GM12878 (cell line): ENCODE measurements at regions not wholly inside any gene's neighbourhood (a gene's known extent, or its start where the extent isn't known, plus 50 kb on each side); places are given as distances from the start of the nearest gene placed in this dataset.

Experiments used
- ATAC-seq: fragments of 200-7000 bp; cut with Tn5 transposase; 3 replicates; pipeline ENCODE4 v1.9.1; 2020; ENCODE audit warnings: mild to moderate bottlenecking, moderate library complexity
- BruUV-seq: library from RNA; stranded (reverse); fragments of 400-500 nt; replicated peaks from 2 replicates; lab custom pipeline; 2021; lab: Mats Ljungman, UMichigan
- CTCF ChIA-PET: fragments of 300-600 bp; sonication (Branson Sonifier 250); formaldehyde crosslinking; extraction: SDS; loops from one replicate; lab custom pipeline; 2021; ENCODE audit warnings: inconsistent platforms; lab: Yijun Ruan, JAX
- POLR2A ChIA-PET: fragments of 350-600 bp; formaldehyde crosslinking; extraction: SDS; loops from one replicate; lab custom pipeline; 2021; ENCODE audit warnings: inconsistent platforms; lab: Charles Lee
- RAD21 ChIA-PET: fragments of 300-600 bp; sonication (Branson Sonifier 250); formaldehyde crosslinking; loops from one replicate; lab custom pipeline; 2023; ENCODE audit warnings: antibody characterized with exemption; ENCODE audit not compliant: unreplicated experiment; lab: Charles Lee
- SMC1A ChIA-PET: fragments of 300-600 bp; sonication (Branson Sonifier 250); formaldehyde crosslinking; loops from one replicate; lab custom pipeline; 2023; ENCODE audit not compliant: unreplicated experiment, uncharacterized antibody; lab: Charles Lee
- DNase-seq: peaks from one replicate; pipeline ENCODE4 v3.0.0-alpha.2; 2011; ENCODE audit warnings: low read depth, low spot score
- FAIRE-seq: peaks from 3 replicates; lab custom pipeline; 2011; peaks lifted over from hg19 to GRCh38; lab: Jason Lieb, UNC
- H2AFZ ChIP-seq: 2 replicates; pipeline ENCODE4 v1.6.0; 2011; ENCODE audit warnings: low read depth, low read length, control low read depth; ENCODE audit not compliant: control insufficient read depth
- H3K27ac ChIP-seq: 2 replicates; pipeline ENCODE4 v1.5.1; 2011; ENCODE audit warnings: control low read depth; ENCODE audit not compliant: control insufficient read depth, insufficient read depth
- H3K27me3 ChIP-seq, 2 experiments: replicated peaks in 1 of 2; 2 replicates each; pipeline versions ENCODE4 v1.6.0 to v1.6.1; 2011; ENCODE audit warnings: low read length in 1 of 2; ENCODE audit not compliant: control insufficient read depth in 2 of 2, insufficient read depth in 2 of 2
- H3K36me3 ChIP-seq, 2 experiments: 2 replicates each; pipeline ENCODE4 v1.5.1; 2011; ENCODE audit warnings: low read length in 1 of 2; ENCODE audit not compliant: control insufficient read depth in 2 of 2, insufficient read depth in 2 of 2
- H3K4me1 ChIP-seq: 2 replicates; pipeline ENCODE4 v1.6.1; 2011; ENCODE audit warnings: mild to moderate bottlenecking, low read length, moderate library complexity, mixed read lengths; ENCODE audit not compliant: control insufficient read depth, insufficient read depth
- H3K4me2 ChIP-seq: 2 replicates; pipeline ENCODE4 v1.6.0; 2011; ENCODE audit warnings: control low read depth; ENCODE audit not compliant: control insufficient read depth, insufficient read depth
- H3K4me3 ChIP-seq: fragments of 200-600 bp; sonication (generic); 2 replicates; pipeline ENCODE4 v1.5.1; 2016
- H3K79me2 ChIP-seq: 2 replicates; pipeline ENCODE4 v1.6.0; 2011; ENCODE audit warnings: low read length; ENCODE audit not compliant: control insufficient read depth, insufficient read depth
- H3K9ac ChIP-seq: 2 replicates; pipeline ENCODE4 v1.8.0; 2011; ENCODE audit warnings: low read length, control low read depth, mixed read lengths; ENCODE audit not compliant: control insufficient read depth, insufficient read depth
- H3K9me3 ChIP-seq: replicated peaks from 3 replicates; pipeline ENCODE4 v1.5.1; 2011; ENCODE audit warnings: mild to moderate bottlenecking, low read length; ENCODE audit not compliant: control insufficient read depth, insufficient read depth
- H4K20me1 ChIP-seq: 2 replicates; pipeline ENCODE4 v1.6.0; 2011; ENCODE audit not compliant: control insufficient read depth, insufficient read depth
- EED ChIP-seq: sonication (generic); IDR thresholded peaks from 2 replicates; pipeline ENCODE4 v1.6.1; 2016; ENCODE audit warnings: antibody characterized with exemption, low read depth
- GABPA ChIP-seq: IDR thresholded peaks from 2 replicates; pipeline ENCODE4 v1.6.1; 2014; ENCODE audit warnings: antibody characterized with exemption, low read depth, mild to moderate bottlenecking, inconsistent platforms
- MEF2B ChIP-seq: fragments of 450-650 bp; IDR thresholded peaks from 2 replicates; pipeline ENCODE4 v1.6.1; 2018; ENCODE audit warnings: mild to moderate bottlenecking, moderate library complexity; ENCODE audit not compliant: partially characterized antibody, poor library complexity, severe bottlenecking
- MTA3 ChIP-seq: IDR thresholded peaks from 2 replicates; pipeline ENCODE4 v1.6.1; 2012; ENCODE audit warnings: low read length, inconsistent platforms, borderline replicate concordance
- MXI1 ChIP-seq: fragments of 150-350 bp; IDR thresholded peaks from 2 replicates; pipeline ENCODE4 v1.6.1; 2011; ENCODE audit warnings: low read depth, mild to moderate bottlenecking, inconsistent platforms, low read length, improper control_type of control experiment
- RBBP5 ChIP-seq: fragments of 200-600 bp; sonication (generic); conservative IDR thresholded peaks from 2 replicates; pipeline ENCODE4 v1.6.1; 2016
- TCF3 ChIP-seq: IDR thresholded peaks from 2 replicates; pipeline ENCODE4 v1.6.1; 2012; ENCODE audit warnings: low read depth, mild to moderate bottlenecking, low read length, borderline replicate concordance; ENCODE audit not compliant: insufficient read depth
- TCF7 ChIP-seq: IDR thresholded peaks from 2 replicates; pipeline ENCODE4 v1.6.1; 2014; ENCODE audit warnings: antibody characterized with exemption, borderline replicate concordance
- YY1 ChIP-seq: IDR thresholded peaks from 2 replicates; pipeline ENCODE4 v1.6.1; 2011; ENCODE audit warnings: low read depth, mild to moderate bottlenecking, low read length
- ZNF24 ChIP-seq: fragments of 450-650 bp; IDR thresholded peaks from 2 replicates; pipeline ENCODE4 v1.6.1; 2017; ENCODE audit warnings: antibody characterized with exemption, mild to moderate bottlenecking
- ZSCAN29 ChIP-seq: fragments of 450-650 bp; IDR thresholded peaks from 2 replicates; pipeline ENCODE4 v1.6.1; 2017; ENCODE audit warnings: mild to moderate bottlenecking, moderate library complexity
- WGBS: methylation state at CpG from one replicate; pipeline ENCODE4 v1.1.6; 2016; ENCODE audit warnings: low lambda C conversion rate; ENCODE audit not compliant: insufficient replicate concordance, insufficient coverage; ENCODE audit errors: missing lambda C conversion rate; 5-methylcytosine and 5-hydroxymethylcytosine counted together
- in situ Hi-C: fragments of 300-500 bp; cut with MboI; formaldehyde crosslinking; loops from 9 replicates; pipeline ENCODE4 v1.14.3; 2018; ENCODE audit warnings: mixed read lengths
- intact Hi-C: fragments of 100-400 bp; cut with micrococcal nuclease; formaldehyde crosslinking; loops from one replicate; pipeline ENCODE4 v1.14.2; 2022; ENCODE audit not compliant: unreplicated experiment
- TF ChIP-seq, protein P1 (sequence below): fragments of 450-650 bp; IDR thresholded peaks from 2 replicates; pipeline ENCODE4 v1.6.1; 2016; ENCODE audit warnings: mild to moderate bottlenecking
- TF ChIP-seq, protein P2 (sequence below): fragments of 450-650 bp; IDR thresholded peaks from 2 replicates; pipeline ENCODE4 v1.6.1; 2016; ENCODE audit warnings: mild to moderate bottlenecking, moderate library complexity, borderline replicate concordance
- TF ChIP-seq, protein P3 (sequence below): IDR thresholded peaks from 2 replicates; pipeline ENCODE4 v1.6.1; 2012; ENCODE audit warnings: low read depth, low read length, improper control_type of control experiment

GRCh38 chr11:123377355-123377754 is 52.7 kb upstream of the GRAMD1B start (continued):
- no peak for TF ChIP-seq GABPA
- TF ChIP-seq EED: no peak
- TF ChIP-seq ZNF24: no peak
- TF ChIP-seq, protein P1, sequence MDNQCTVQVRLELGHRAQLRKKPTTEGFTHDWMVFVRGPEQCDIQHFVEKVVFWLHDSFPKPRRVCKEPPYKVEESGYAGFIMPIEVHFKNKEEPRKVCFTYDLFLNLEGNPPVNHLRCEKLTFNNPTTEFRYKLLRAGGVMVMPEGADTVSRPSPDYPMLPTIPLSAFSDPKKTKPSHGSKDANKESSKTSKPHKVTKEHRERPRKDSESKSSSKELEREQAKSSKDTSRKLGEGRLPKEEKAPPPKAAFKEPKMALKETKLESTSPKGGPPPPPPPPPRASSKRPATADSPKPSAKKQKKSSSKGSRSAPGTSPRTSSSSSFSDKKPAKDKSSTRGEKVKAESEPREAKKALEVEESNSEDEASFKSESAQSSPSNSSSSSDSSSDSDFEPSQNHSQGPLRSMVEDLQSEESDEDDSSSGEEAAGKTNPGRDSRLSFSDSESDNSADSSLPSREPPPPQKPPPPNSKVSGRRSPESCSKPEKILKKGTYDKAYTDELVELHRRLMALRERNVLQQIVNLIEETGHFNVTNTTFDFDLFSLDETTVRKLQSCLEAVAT: no peak
- TF ChIP-seq TCF3: no peak

DNA sequence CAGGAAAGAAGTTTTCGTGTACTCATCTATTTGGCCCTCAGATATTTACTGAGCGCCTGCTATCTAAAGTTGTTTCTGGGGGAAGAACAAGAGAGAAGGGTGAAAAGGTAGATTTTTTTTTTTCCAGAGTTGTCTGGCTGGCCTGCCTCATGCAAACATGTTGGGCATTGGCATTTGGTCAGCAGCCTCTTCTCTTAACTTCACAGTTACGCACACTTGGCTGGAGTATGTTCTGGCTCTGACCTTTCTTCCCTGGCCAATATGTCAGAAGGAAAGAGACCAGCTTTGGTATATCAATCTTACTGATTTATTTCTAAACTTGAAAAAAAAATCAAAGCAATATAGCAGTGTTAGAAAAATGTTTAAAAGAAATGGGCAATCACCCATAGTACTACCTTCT is 54.2 kb upstream of the GRAMD1B start:
- DNase-seq (no peak), ATAC-seq (no peak), FAIRE-seq (no peak)
- no peaks in the 10 kb centered on the region for H4K20me1 ChIP-seq
- no peaks in the 10 kb centered on the region for H3K36me3 ChIP-seq
- H3K4me3 ChIP-seq: no peak overlapping the region
- peaks cover 16% of the 10 kb centered on the region; the same call in 1 of the 2 replicates for H3K4me1 ChIP-seq
- peaks cover 4% of the 10 kb centered on the region for H3K79me2 ChIP-seq
- in situ Hi-C loops: no loop called here
- intact Hi-C loops: no loop called here
- H3K27me3 ChIP-seq: no peaks in the 10 kb centered on the region
- no peaks in the 10 kb centered on the region for H3K9me3 ChIP-seq
- no peak overlapping the region for H3K27ac ChIP-seq
- ChIA-PET RAD21 (no interaction called here), CTCF (interaction anchor here (1.7 kb wide), 1 partner anchor 18 kb away, joined by 4 read pairs; no protein-coding TSS in a partner anchor), POLR2A (no interaction called here), SMC1A (interaction anchor here (6.2 kb wide), 1 partner anchor 13 kb away, joined by 25 read pairs; no protein-coding TSS in a partner anchor)
- WGBS: 100% methylated on average over 3 of the region's 3 CpGs
- BruUV-seq: no TSS peak
- no peak overlapping the region for H2AFZ ChIP-seq
- no peak overlapping the region for H3K4me2 ChIP-seq
- H3K9ac ChIP-seq: no peak overlapping the region
- TF ChIP-seq MXI1: no peak
- no peak for TF ChIP-seq YY1
- TF ChIP-seq MTA3: no peak
- no peak for TF ChIP-seq MEF2B
- TF ChIP-seq RBBP5: no peak
- no peak for TF ChIP-seq TCF7
- TF ChIP-seq ZSCAN29: no peak
- TF ChIP-seq, protein P2, sequence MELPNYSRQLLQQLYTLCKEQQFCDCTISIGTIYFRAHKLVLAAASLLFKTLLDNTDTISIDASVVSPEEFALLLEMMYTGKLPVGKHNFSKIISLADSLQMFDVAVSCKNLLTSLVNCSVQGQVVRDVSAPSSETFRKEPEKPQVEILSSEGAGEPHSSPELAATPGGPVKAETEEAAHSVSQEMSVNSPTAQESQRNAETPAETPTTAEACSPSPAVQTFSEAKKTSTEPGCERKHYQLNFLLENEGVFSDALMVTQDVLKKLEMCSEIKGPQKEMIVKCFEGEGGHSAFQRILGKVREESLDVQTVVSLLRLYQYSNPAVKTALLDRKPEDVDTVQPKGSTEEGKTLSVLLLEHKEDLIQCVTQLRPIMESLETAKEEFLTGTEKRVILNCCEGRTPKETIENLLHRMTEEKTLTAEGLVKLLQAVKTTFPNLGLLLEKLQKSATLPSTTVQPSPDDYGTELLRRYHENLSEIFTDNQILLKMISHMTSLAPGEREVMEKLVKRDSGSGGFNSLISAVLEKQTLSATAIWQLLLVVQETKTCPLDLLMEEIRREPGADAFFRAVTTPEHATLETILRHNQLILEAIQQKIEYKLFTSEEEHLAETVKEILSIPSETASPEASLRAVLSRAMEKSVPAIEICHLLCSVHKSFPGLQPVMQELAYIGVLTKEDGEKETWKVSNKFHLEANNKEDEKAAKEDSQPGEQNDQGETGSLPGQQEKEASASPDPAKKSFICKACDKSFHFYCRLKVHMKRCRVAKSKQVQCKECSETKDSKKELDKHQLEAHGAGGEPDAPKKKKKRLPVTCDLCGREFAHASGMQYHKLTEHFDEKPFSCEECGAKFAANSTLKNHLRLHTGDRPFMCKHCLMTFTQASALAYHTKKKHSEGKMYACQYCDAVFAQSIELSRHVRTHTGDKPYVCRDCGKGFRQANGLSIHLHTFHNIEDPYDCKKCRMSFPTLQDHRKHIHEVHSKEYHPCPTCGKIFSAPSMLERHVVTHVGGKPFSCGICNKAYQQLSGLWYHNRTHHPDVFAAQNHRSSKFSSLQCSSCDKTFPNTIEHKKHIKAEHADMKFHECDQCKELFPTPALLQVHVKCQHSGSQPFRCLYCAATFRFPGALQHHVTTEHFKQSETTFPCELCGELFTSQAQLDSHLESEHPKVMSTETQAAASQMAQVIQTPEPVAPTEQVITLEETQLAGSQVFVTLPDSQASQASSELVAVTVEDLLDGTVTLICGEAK: no peak
- TF ChIP-seq, protein P3, sequence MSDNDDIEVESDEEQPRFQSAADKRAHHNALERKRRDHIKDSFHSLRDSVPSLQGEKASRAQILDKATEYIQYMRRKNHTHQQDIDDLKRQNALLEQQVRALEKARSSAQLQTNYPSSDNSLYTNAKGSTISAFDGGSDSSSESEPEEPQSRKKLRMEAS: no peak
